SK-N-MC (cell line): ENCODE measurements at regions not wholly inside any gene's neighbourhood (a gene's known extent, or its start where the extent isn't known, plus 50 kb on each side); places are given as distances from the start of the nearest gene placed in this dataset.

ENCODE experiments used
- EZH2 ChIP-seq: fragments of 200-600 bp; sonication (generic); IDR thresholded peaks from one replicate; pipeline ENCODE4 v1.6.1; 2017; ENCODE audit warnings: antibody characterized with exemption
- FOXP2 ChIP-seq: optimal IDR thresholded peaks from 2 replicates; pipeline ENCODE3; 2011; ENCODE audit warnings: mild to moderate bottlenecking, moderate library complexity; ENCODE audit not compliant: insufficient read depth; ENCODE audit errors: extremely low read length, control extremely low read depth
- POLR2AphosphoS5 ChIP-seq: IDR thresholded peaks from 2 replicates; pipeline ENCODE4 v1.6.1; 2012; ENCODE audit warnings: mild to moderate bottlenecking, low read depth, low read length, borderline replicate concordance

GRCh38 chr16:31700530-31701388 is 172.8 kb upstream of the ZNF267 start:
- TF ChIP-seq EZH2 = no peak
- peak; percentile 62; the same call in 1 of the 2 replicates for TF ChIP-seq POLR2AphosphoS5
- TF ChIP-seq FOXP2 = peak; percentile 24
